WTC11 (cell line): ENCODE measurements at regions not wholly inside any gene's neighbourhood (a gene's known extent, or its start where the extent isn't known, plus 50 kb on each side); places are given as distances from the start of the nearest gene placed in this dataset.

Experiments used
- ATAC-seq: fragments of 200-7000 bp; cut with Tn5 transposase; 2 replicates; pipeline ENCODE4 v1.10.0; 2021; ENCODE audit warnings: mild to moderate bottlenecking, moderate library complexity
- CTCF ChIA-PET: fragments of 300-600 bp; sonication (Branson Sonifier 250); formaldehyde crosslinking; loops from one replicate; lab custom pipeline; 2021; ENCODE audit warnings: antibody characterized with exemption; lab: Charles Lee
- POLR2A ChIA-PET: fragments of 350-600 bp; sonication (Branson Sonifier 250); formaldehyde crosslinking; loops from one replicate; lab custom pipeline; 2021; ENCODE audit warnings: antibody characterized with exemption; lab: Charles Lee
- DNase-seq: peaks from one replicate; pipeline ENCODE4 v3.0.0; 2021; ENCODE audit warnings: low spot score
- H3K27ac Mint-ChIP-seq: 2 replicates; pipeline ENCODE4 v1.8.0; 2021; ENCODE audit warnings: mixed read lengths
- H3K27me3 Mint-ChIP-seq: 2 replicates; pipeline ENCODE4 v1.8.0; 2021; ENCODE audit warnings: low read depth, mild to moderate bottlenecking, moderate library complexity, mixed read lengths
- H3K36me3 Mint-ChIP-seq: 2 replicates; pipeline ENCODE4 v1.8.0; 2021; ENCODE audit warnings: mixed read lengths
- H3K4me1 Mint-ChIP-seq: 2 replicates; pipeline ENCODE4 v1.8.0; 2022; ENCODE audit warnings: mixed read lengths
- H3K4me3 Mint-ChIP-seq: 2 replicates; pipeline ENCODE4 v1.8.0; 2021; ENCODE audit warnings: mild to moderate bottlenecking, moderate library complexity, mixed read lengths
- H3K9me3 Mint-ChIP-seq: 2 replicates; pipeline ENCODE4 v1.8.0; 2021; ENCODE audit warnings: mixed read lengths
- ATF1 ChIP-seq: sonication (generic); formaldehyde crosslinking; IDR thresholded peaks from 2 replicates; pipeline ENCODE4 v1.8.1; 2023; ENCODE audit warnings: mild to moderate bottlenecking, moderate library complexity, missing genetic modification reagents
- ATF3 ChIP-seq: sonication (generic); formaldehyde crosslinking; conservative IDR thresholded peaks from 2 replicates; pipeline ENCODE4 v1.8.1; 2022; ENCODE audit warnings: mild to moderate bottlenecking, missing genetic modification reagents
- E2F1 ChIP-seq: sonication (generic); formaldehyde crosslinking; IDR thresholded peaks from 2 replicates; pipeline ENCODE4 v1.8.0; 2022; ENCODE audit warnings: mild to moderate bottlenecking, missing genetic modification reagents
- E2F5 ChIP-seq: sonication (generic); formaldehyde crosslinking; IDR thresholded peaks from 2 replicates; pipeline ENCODE4 v1.8.1; 2022; ENCODE audit warnings: mild to moderate bottlenecking, moderate library complexity, missing genetic modification reagents
- EMX1 ChIP-seq: fragments of 250-450 bp; sonication (Bioruptor Pico); IDR thresholded peaks from 2 replicates; pipeline ENCODE4 v1.8.0; 2021; ENCODE audit warnings: mild to moderate bottlenecking
- HMGXB4 ChIP-seq: sonication (generic); formaldehyde crosslinking; IDR thresholded peaks from 2 replicates; pipeline ENCODE4 v1.8.1; 2023; ENCODE audit warnings: mild to moderate bottlenecking, moderate library complexity, missing genetic modification reagents
- IRF1 ChIP-seq: sonication (generic); formaldehyde crosslinking; IDR thresholded peaks from 2 replicates; pipeline ENCODE4 v1.8.0; 2023; ENCODE audit warnings: missing genetic modification reagents
- KAT7 ChIP-seq: sonication (generic); formaldehyde crosslinking; IDR thresholded peaks from 2 replicates; pipeline ENCODE4 v1.8.1; 2023; ENCODE audit warnings: missing genetic modification reagents, mild to moderate bottlenecking, borderline replicate concordance
- SP1 ChIP-seq: sonication (generic); formaldehyde crosslinking; conservative IDR thresholded peaks from 2 replicates; pipeline ENCODE4 v1.8.1; 2022; ENCODE audit warnings: missing genetic modification reagents
- ZBTB21 ChIP-seq: sonication (generic); formaldehyde crosslinking; IDR thresholded peaks from 2 replicates; pipeline ENCODE4 v1.8.1; 2023; ENCODE audit warnings: mild to moderate bottlenecking, missing genetic modification reagents, borderline replicate concordance
- ZBTB43 ChIP-seq: sonication (generic); formaldehyde crosslinking; IDR thresholded peaks from 2 replicates; pipeline ENCODE4 v1.8.1; 2023; ENCODE audit warnings: mild to moderate bottlenecking, missing genetic modification reagents
- ZNF232 ChIP-seq: sonication (generic); formaldehyde crosslinking; IDR thresholded peaks from 2 replicates; pipeline ENCODE4 v1.8.0; 2022; ENCODE audit warnings: mild to moderate bottlenecking, missing genetic modification reagents
- ZNF281 ChIP-seq: sonication (generic); formaldehyde crosslinking; IDR thresholded peaks from 2 replicates; pipeline ENCODE4 v1.8.0; 2023; ENCODE audit warnings: mild to moderate bottlenecking, missing genetic modification reagents
- ZNF425 ChIP-seq: fragments of 250-450 bp; sonication (Bioruptor Pico); conservative IDR thresholded peaks from 2 replicates; pipeline ENCODE4 v1.9.0; 2021; ENCODE audit warnings: mild to moderate bottlenecking

- no peak for TF ChIP-seq ZNF281 (CRISPR knock-in tag)
- TF ChIP-seq E2F1 (CRISPR knock-in tag), result no peak
- TF ChIP-seq ZNF232 (CRISPR knock-in tag), result no peak
- no peak for TF ChIP-seq IRF1 (CRISPR knock-in tag)
- no peak for TF ChIP-seq SP1 (CRISPR knock-in tag)
- no peak for TF ChIP-seq ATF1 (CRISPR knock-in tag)
- no peak for TF ChIP-seq ATF3 (CRISPR knock-in tag)
- no peak for TF ChIP-seq HMGXB4 (CRISPR knock-in tag)
- no peak for TF ChIP-seq ZNF425 (CRISPR knock-in tag)
- TF ChIP-seq ZBTB21 (CRISPR knock-in tag), result no peak
- no peak for TF ChIP-seq ZBTB43 (CRISPR knock-in tag)
Measured at GRCh38 chr9:13430368-13431221, 151.1 kb upstream of the MPDZ start (continued).

GRCh38 chr9:13429301-13430190, 150.1 kb upstream of the MPDZ start:
- ATAC-seq (no peak), DNase-seq (no peak)
- Mint-ChIP-seq H3K4me3 (no peak overlapping the region), H3K27me3 (no peaks in the 10 kb centered on the region), H3K4me1 (peaks cover 49% of the 10 kb centered on the region), H3K27ac (no peak overlapping the region), H3K9me3 (no peaks in the 10 kb centered on the region), H3K36me3 (no peaks in the 10 kb centered on the region)
- POLR2A ChIA-PET, result no interaction called here
- CTCF ChIA-PET, result interaction anchor here (2.6 kb wide), 1 partner anchor 259 kb away, joined by 14 read pairs; no protein-coding TSS in a partner anchor
- no peak for TF ChIP-seq HMGXB4 (CRISPR knock-in tag)
- no peak for TF ChIP-seq ZNF281 (CRISPR knock-in tag)
- TF ChIP-seq E2F5 (CRISPR knock-in tag), result no peak
- no peak for TF ChIP-seq EMX1 (CRISPR knock-in tag)
- TF ChIP-seq KAT7 (CRISPR knock-in tag), result no peak
